HG02943 (cell line): ENCODE measurements at regions not wholly inside any gene's neighbourhood (a gene's known extent, or its start where the extent isn't known, plus 50 kb on each side); places are given as distances from the start of the nearest gene placed in this dataset.

Source experiments
- ATAC-seq: cut with Tn5 transposase; IDR thresholded peaks from one replicate; pipeline ENCODE4 v1.9.1; 2021; ENCODE audit warnings: mild to moderate bottlenecking, low read depth, moderate library complexity; ENCODE audit not compliant: unreplicated experiment

- ATAC-seq, result no peak
Measured at GRCh38 chr10:64265961-64266360, 744.8 kb downstream of the REEP3 start.

GRCh38 chr10:64271508-64271907 lies 750.3 kb downstream of the REEP3 start:
- no peak for ATAC-seq

GRCh38 chr10:64271983-64272382 lies 750.8 kb downstream of the REEP3 start:
- no peak for ATAC-seq

GRCh38 chr10:64275001-64275400 lies 753.8 kb downstream of the REEP3 start:
- ATAC-seq, result no peak

GRCh38 chr10:64275774-64276173 lies 754.6 kb downstream of the REEP3 start:
- ATAC-seq, result no peak

- ATAC-seq, result no peak
Measured at GRCh38 chr10:64277536-64277935, 756.3 kb downstream of the REEP3 start.

GRCh38 chr10:64283621-64284020 lies 762.4 kb downstream of the REEP3 start:
- ATAC-seq, result no peak

GRCh38 chr10:64286533-64286932 lies 765.3 kb downstream of the REEP3 start:
- ATAC-seq, result no peak

GRCh38 chr10:64288404-64288803 lies 767.2 kb downstream of the REEP3 start:
- ATAC-seq, result no peak

GRCh38 chr10:64303566-64303965 lies 782.4 kb downstream of the REEP3 start:
- no peak for ATAC-seq

- no peak for ATAC-seq
Measured at GRCh38 chr10:64306729-64307327, 785.6 kb downstream of the REEP3 start.

GRCh38 chr10:64312876-64313275 lies 791.7 kb downstream of the REEP3 start:
- ATAC-seq, result no peak

GRCh38 chr10:64313967-64314366 lies 792.8 kb downstream of the REEP3 start:
- ATAC-seq, result no peak

GRCh38 chr10:64316416-64316815 lies 795.2 kb downstream of the REEP3 start:
- ATAC-seq, result no peak

- no peak for ATAC-seq
Measured at GRCh38 chr10:64316833-64317232, 795.6 kb downstream of the REEP3 start.

GRCh38 chr10:64320448-64320847 lies 799.2 kb downstream of the REEP3 start:
- ATAC-seq, result no peak

- ATAC-seq, result no peak
Measured at GRCh38 chr10:64329510-64329909, 808.3 kb downstream of the REEP3 start.

GRCh38 chr10:64332551-64332950 lies 811.4 kb downstream of the REEP3 start:
- no peak for ATAC-seq

GRCh38 chr10:64334084-64334483 lies 812.9 kb downstream of the REEP3 start:
- ATAC-seq, result no peak

- no peak for ATAC-seq
Measured at GRCh38 chr10:64344211-64344610, 823.0 kb downstream of the REEP3 start.

GRCh38 chr10:64345856-64346255 lies 824.7 kb downstream of the REEP3 start:
- no peak for ATAC-seq

- no peak for ATAC-seq
Measured at GRCh38 chr10:64346389-64346788, 825.2 kb downstream of the REEP3 start.

GRCh38 chr10:64350665-64351064 lies 829.5 kb downstream of the REEP3 start:
- ATAC-seq, result no peak
